Urinary bladder (tissue), 3 donors: ENCODE measurements at regions not wholly inside any gene's neighbourhood (a gene's known extent, or its start where the extent isn't known, plus 50 kb on each side); places are given as distances from the start of the nearest gene placed in this dataset.
"Not testable (repeated sequence)": the region's sequence is repeated elsewhere in the genome, so short reads cannot be mapped to it uniquely, and the experiment has no call there.

Source experiments
- DNase-seq: peaks from one replicate; pipeline ENCODE4 v3.0.0-alpha.2; 2015; ENCODE audit errors: extremely low spot score
- H3K27ac ChIP-seq: one replicate; pipeline ENCODE4 v1.5.1; 2013; ENCODE audit warnings: low read depth, mild to moderate bottlenecking, moderate library complexity
- H3K36me3 ChIP-seq: one replicate; pipeline ENCODE4 v1.6.1; 2013; ENCODE audit warnings: mild to moderate bottlenecking, moderate library complexity; ENCODE audit not compliant: insufficient read depth
- H3K4me1 ChIP-seq: one replicate; pipeline ENCODE4 v1.6.1; 2013; ENCODE audit warnings: mild to moderate bottlenecking, moderate library complexity; ENCODE audit not compliant: insufficient read depth
- H3K4me3 ChIP-seq: one replicate; pipeline ENCODE4 v1.5.1; 2013; ENCODE audit warnings: low read depth, low read length
- WGBS: extraction: QIAGEN DNeasy Blood & Tissue Kit; methylation state at CpG from one replicate; pipeline ENCODE4 v1.1.7; 2013; 5-methylcytosine and 5-hydroxymethylcytosine counted together
- donor health status: healthy with polysubstance abuse.
- donor health status: healthy.

DNA sequence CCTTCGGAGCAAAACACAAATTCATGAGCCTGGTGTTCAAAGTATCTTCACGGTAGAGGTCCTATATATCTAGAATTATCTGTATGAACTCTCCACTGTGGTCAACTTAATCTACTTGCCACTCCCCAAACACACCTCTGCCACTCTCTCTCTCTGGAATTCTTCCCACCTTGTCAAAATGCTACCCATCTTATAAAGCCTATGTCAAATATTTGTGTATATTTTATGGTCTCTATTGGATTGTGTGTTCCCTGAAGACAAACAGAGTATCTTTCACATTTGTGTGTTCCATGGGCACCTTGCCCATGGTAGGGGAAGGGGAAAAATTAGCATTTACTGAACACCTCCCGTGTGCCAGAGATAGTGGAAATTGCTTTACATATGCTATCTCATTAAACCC is 83.2 kb upstream of the ATL2 start:
- no peak for DNase-seq
- H3K4me1 ChIP-seq, result no peaks in the 10 kb centered on the region
- no peaks in the 10 kb centered on the region for H3K36me3 ChIP-seq
- H3K4me3 ChIP-seq, result no peak overlapping the region
- 55% methylated on average over 3 of the region's 3 CpGs for WGBS
- no peak overlapping the region for H3K27ac ChIP-seq

DNA sequence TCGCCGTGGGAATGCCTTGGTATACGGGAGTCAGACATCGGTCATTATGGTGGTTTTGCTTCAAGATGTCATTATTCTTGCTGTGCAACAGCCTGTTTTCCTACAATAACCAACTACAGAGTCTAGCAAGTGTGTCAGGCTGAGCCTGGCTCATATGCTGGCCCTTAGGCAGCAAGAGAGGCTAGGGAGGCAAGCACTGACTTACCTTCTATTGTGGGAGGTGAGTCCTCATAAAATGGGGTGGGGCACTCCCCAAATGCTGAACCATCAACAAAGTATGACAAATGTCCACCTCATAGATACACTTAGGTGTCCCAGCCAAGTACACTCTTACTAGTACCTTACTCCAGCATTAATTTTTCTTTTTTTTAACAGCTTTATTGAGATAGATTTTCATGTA is 77.0 kb upstream of the ATL2 start:
- WGBS, result 93% methylated on average over 4 of the region's 4 CpGs

DNA sequence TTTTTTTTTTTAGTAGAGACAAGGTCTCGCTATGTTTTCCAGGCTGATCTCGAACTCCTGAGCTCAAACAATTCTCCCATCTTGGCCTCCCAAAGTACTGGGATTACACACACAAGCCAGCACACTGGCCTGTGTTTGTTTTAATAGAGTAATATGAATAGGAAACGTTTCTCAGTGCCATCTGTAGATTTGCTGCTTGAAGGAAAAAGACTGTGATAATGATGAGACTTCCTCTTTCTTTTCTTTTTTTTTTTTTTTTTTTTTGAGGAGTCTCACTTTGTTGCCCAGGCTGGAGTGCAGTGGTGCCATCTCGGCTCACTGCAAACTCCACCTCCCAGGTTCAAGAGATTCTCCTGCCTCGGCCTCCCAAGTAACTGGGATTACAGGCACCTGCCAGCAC is 74.7 kb upstream of the ATL2 start:
- not testable (repeated sequence) for H3K27ac ChIP-seq, H3K4me3 ChIP-seq, H3K36me3 ChIP-seq, DNase-seq, H3K4me1 ChIP-seq
- 85% methylated on average over 5 of the region's 5 CpGs for WGBS

More for the DNA sequence above, 77.0 kb upstream of the ATL2 start:
- Histone ChIP-seq H3K27ac (no peak overlapping the region), H3K4me1 (no peaks in the 10 kb centered on the region), H3K4me3 (no peak overlapping the region), H3K36me3 (no peaks in the 10 kb centered on the region)
- DNase-seq, result no peak

DNA sequence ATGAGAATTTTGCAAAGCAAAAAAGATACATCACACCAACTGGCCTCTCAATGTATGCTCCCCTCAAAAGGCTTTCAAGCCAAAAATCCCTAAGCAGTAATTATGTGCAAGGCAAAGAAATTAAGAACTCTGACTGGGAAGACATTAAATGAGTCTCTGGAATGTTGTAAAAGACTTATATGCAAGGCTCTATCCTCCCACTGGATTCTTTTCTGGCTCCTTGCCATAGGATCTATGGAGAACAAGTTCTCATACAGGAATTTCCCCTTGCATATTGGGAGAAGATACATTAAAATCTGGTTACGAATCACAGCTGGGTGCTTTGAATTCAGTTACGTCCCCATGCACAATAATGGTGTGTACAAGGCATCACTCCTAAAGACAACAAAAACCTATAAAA is 73.4 kb upstream of the ATL2 start:
- no peaks in the 10 kb centered on the region for H3K36me3 ChIP-seq
- no peak overlapping the region for H3K27ac ChIP-seq
- DNase-seq, result no peak
- H3K4me3 ChIP-seq, result no peak overlapping the region
- 93% methylated on average over 2 of the region's 2 CpGs for WGBS
- H3K4me1 ChIP-seq, result no peaks in the 10 kb centered on the region

DNA sequence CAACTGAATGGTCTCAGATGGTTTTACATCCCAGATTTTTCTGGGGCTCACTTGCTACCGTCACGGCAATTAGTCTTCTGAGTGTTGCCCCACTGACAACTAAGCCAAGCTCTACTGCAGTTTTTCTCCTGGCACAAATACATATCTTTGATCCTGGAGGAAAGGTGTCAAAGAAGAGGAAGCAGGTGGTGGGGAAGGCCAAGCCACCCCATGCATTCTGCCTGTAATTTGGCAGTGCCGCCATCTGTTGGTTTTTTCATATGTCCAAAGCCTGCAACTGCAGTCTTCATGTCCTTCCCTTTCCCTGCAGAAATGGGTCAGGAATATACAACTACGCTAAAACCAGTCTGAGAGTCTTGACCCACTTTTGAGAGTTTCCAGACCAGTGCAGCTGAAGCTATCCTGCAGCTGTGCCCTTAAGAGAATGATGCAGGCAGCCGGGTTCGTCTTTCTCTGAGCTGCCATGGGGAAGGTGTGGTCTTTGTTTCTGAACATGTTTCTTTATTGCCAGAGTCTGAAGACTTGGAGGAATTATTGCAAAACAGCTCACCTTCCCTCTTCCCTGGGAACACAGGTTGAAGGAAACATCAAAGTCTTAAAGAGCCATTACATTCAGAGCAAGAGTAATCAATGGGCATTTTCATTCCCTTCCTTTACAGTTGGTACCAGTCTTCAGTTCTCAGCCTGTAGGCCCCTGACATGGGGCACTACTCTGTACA is 71.8 kb upstream of the ATL2 start:
- no peaks in the 10 kb centered on the region for H3K4me1 ChIP-seq
- H3K36me3 ChIP-seq, result no peaks in the 10 kb centered on the region
- 84% methylated on average over 6 of the region's 6 CpGs for WGBS
- no peak for DNase-seq
- H3K27ac ChIP-seq, result no peak overlapping the region
- no peak overlapping the region for H3K4me3 ChIP-seq

DNA sequence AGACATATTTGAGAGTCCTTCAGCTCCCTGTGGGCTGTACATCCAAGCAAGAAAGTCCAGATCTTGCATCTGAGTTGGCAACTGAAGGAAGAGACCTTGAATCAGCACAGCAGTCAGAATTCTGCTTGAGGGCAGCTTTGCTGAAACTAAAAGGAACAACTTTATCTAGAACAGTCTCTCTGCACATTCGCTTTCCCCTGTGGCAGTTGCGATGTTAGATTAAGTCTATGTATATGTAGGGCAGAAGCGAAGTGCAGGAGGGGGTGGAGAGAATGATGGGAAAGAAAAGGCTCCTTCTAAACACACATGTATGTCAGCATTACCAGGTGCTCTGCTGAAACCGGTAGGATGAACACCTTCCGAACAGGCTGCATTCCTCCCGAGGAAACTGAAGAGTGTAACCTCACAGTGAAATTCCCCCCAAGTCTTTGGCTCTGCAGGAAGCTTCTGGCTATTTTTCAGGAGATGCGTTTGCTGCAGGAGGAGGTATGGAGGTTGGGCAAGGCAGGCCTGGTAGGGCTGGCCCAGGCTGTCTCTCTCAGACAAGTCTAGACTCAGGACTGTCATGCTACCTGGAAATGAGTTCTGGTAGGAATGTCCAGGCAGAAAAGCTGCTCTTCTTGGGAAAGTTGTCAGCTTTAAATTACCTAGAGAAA is 70.0 kb upstream of the ATL2 start:
- WGBS, result 53% methylated on average over 7 of the region's 7 CpGs
- H3K27ac ChIP-seq, result no peak overlapping the region
- H3K36me3 ChIP-seq, result no peaks in the 10 kb centered on the region
- DNase-seq, result no peak
- no peaks in the 10 kb centered on the region for H3K4me1 ChIP-seq
- H3K4me3 ChIP-seq, result no peak overlapping the region

DNA sequence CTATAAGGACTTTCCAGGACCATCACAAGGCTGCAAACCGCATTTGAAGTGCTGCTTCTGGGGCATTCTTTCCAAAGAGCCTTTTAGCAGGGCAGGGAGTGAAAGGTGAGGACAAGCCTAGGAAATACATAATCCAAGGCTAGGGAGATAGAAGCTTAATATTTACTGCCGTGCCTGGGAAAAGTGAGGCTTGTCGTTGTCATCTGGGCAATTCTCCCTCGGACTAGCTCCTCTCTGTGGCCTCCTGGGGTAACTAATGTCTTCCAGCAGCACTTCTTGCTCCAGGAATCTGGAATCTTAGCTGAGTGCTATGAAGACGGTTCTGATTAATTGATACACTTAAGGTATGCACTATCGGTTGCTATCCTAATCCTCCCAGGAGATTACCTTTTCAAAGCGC is 69.3 kb upstream of the ATL2 start:
- H3K36me3 ChIP-seq, result no peaks in the 10 kb centered on the region
- DNase-seq, result no peak
- 36% methylated on average over 7 of the region's 7 CpGs for WGBS
- H3K4me1 ChIP-seq, result no peaks in the 10 kb centered on the region
- H3K27ac ChIP-seq, result no peak overlapping the region
- no peak overlapping the region for H3K4me3 ChIP-seq

DNA sequence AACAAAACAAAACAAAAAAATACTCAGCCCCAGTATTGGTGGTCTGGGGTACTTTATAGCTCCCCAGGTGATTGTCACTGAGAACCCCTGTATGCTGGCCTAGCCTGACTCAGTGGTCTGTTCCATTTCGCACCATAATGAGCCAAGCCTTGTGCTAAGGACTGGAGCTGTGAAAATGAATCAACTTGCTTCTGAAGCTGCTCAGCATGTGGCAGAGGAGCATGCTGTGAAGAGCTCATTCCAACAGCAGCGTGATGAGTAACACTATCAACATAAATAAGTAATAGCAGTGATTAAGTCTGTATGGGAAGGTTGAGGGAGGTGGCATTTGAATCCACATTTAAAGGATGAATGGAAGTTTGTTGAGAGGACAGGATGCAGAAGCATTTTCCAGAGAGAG is 67.2 kb upstream of the ATL2 start:
- WGBS, result 80% methylated on average over 2 of the region's 2 CpGs
- no peaks in the 10 kb centered on the region for H3K36me3 ChIP-seq
- no peak overlapping the region for H3K4me3 ChIP-seq
- no peak overlapping the region for H3K27ac ChIP-seq
- DNase-seq, result no peak
- no peaks in the 10 kb centered on the region for H3K4me1 ChIP-seq

DNA sequence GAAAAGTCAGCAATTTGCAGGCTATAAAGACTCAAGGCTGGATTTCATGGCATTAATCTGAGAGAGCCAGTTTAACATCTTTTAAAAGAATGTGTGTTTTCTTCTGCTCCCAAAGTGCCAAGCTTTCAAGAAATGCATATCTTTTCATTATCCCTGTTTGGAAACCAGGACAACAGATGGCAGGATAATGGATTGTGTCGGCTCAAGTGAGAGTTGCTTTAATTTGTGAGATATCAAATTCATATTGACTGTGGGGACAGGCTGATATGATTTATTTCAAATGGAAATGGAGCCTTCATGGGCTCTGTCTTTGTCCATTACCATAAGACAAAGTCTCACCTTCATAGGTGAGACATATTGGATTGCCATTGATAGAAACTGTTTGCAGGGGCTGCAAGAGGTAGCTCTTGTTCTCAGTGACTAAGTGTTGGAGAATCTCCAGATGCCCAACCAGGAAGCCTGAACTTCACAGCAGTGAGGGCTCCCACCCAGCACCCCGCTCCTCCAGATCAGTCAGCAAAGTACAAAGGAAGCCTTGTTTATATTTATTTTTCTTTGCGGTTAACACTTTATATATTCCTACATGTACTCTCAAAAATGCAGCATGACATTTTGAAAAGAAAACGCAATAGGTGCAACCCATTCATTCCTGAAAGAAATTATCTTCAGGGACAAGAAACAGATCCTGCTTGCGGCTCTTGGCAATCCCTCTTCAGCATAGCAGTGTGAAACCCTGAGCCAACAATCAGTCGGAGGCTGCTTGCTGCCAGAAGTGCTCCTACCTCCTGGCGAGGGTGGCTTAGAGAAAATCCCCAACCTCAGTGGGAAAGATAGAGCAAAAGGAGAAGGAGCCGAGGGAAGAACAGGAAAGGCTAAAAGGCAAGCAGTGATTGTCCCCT is 65.8 kb upstream of the ATL2 start:
- no peaks in the 10 kb centered on the region for H3K4me1 ChIP-seq
- DNase-seq, result no peak
- H3K27ac ChIP-seq, result no peak overlapping the region
- H3K36me3 ChIP-seq, result no peaks in the 10 kb centered on the region
- no peak overlapping the region for H3K4me3 ChIP-seq
- 24% methylated on average over 8 of the region's 8 CpGs for WGBS

DNA sequence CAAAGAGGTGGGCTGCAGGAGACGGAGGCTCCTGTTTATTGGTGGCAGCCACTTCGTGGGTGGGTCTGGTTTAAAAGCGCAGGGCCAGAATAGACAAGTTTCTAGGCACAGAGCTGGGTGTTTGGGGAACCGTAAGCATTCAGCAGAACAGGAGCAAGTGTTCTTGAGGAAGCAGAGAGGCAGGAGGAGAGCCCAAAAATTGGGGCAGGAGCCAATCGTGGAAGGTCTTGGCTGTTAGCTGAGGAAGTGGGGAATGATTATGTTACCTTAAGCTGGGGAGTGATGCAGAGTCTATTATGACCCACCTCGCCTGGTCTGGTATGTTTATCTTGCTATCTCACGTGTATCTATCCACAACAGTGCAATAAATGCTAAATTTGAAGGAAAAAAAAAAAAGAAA is 64.3 kb upstream of the ATL2 start:
- Histone ChIP-seq H3K4me3 (no peak overlapping the region), H3K36me3 (no peaks in the 10 kb centered on the region), H3K4me1 (no peaks in the 10 kb centered on the region), H3K27ac (no peak overlapping the region)
- WGBS, result 78% methylated on average over 7 of the region's 7 CpGs
- DNase-seq, result no peak

DNA sequence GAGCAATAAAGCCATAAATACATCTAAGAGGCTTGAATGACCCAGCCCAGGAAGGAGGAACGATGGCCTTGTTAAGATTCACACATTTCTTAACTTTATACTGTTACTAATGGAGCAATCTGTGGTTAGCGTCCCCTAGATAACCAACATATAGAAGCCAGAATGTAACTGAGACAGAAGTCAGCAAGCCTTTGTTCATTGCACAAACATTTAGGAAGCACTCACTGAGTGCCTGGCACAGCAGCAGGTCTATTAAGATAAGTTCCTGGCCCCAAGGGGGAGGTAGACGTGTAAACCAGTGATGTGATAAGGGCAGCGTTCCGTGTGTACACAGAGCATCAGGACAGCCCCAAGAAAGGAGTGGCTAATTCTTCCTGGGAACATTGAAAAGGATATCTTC is 63.6 kb upstream of the ATL2 start:
- Histone ChIP-seq H3K4me3 (no peak overlapping the region), H3K27ac (no peak overlapping the region), H3K36me3 (no peaks in the 10 kb centered on the region), H3K4me1 (no peaks in the 10 kb centered on the region)
- DNase-seq, result no peak
- WGBS, result 35% methylated on average over 5 of the region's 5 CpGs

DNA sequence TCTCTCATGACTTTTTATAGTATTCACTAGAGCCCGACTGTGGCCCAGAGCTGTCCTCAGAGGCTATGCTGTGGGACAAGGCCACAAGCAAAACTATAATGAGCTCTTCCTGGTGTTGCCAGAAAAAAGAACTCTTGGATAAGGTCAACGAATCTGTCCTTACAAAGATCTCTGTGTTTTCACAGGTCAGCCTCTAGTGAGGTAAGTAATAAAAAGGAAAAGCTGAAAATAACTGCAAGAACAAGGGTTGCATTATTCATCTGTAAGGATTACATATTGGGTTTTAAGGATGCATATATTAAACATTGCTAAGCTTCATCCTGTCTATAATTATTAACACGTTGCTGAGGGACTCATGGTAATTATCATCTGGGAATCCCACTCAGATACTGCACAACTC is 62.8 kb upstream of the ATL2 start:
- Histone ChIP-seq H3K4me3 (no peak overlapping the region), H3K27ac (no peak overlapping the region), H3K36me3 (no peaks in the 10 kb centered on the region), H3K4me1 (no peaks in the 10 kb centered on the region)
- WGBS, result 71% methylated on average over 3 of the region's 3 CpGs
- DNase-seq, result no peak

DNA sequence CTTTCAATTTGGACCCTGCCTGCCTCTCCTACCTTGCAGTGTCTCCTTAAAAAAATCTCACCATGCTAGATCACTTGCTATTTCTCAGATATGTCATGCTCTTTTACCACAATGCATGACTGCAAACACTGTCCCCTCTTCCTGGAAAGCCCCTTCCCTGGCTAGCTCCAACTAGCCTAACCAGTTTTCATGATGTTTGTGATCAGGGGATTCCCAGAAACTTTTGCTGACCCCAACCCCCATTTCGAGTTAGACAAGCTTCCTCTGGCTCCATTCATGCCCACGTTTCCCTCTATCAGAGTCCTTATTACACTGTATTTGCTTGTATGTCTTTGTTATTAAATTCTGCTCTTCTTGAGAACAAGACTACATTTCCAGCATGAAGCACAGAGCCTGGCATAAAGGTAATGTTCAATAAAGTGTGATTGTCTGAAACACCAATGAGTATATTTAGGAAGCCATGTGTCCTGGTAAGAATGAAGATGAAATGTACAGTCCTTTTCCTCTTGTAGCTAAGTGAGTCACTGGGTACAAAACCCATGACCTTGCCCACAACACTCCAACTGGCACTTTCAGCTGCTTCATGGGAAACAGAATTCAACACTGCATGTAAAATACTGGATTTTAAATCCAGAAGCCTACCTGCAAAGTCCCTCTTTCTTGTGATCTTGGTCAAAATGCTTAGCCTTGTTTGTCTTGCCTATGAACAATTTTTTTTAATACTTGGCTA is 62.0 kb upstream of the ATL2 start:
- Histone ChIP-seq H3K27ac (no peak overlapping the region), H3K4me3 (no peak overlapping the region), H3K36me3 (no peaks in the 10 kb centered on the region), H3K4me1 (no peaks in the 10 kb centered on the region)
- no peak for DNase-seq
- WGBS, result 66% methylated on average over 2 of the region's 2 CpGs
